ENCODE measurements at regions not wholly inside any gene's neighbourhood (a gene's known extent, or its start where the extent isn't known, plus 50 kb on each side); places are given as distances from the start of the nearest gene placed in this dataset.

- Mint-ChIP-seq H3K4me3 (no peak overlapping the region), H3K4me1 (no peaks in the 10 kb centered on the region), H3K27me3 (ENCODE audit: low read depth in 2 of 2) (no peaks in the 10 kb centered on the region), H3K9me3 (peaks cover 20 to 22% of the 10 kb centered on the region in 2 donors), H3K27ac (no peak overlapping the region), H3K36me3 (no peaks in the 10 kb centered on the region)
- DNase-seq, result no peak
- 92% methylated on average over 8 of the region's 8 CpGs for WGBS (ENCODE audit: insufficient coverage)
- intact Hi-C loops (cut with micrococcal nuclease), result no loop called here
- no peaks in the 10 kb centered on the region for H3K36me3 ChIP-seq (ENCODE audit: control insufficient read depth, insufficient read depth, low read length)
- no peak overlapping the region for H3K27ac ChIP-seq (ENCODE audit: low read length)
- H3K9me3 ChIP-seq (ENCODE audit: control insufficient read depth, insufficient read depth, low read length), result no peaks in the 10 kb centered on the region
- no peaks in the 10 kb centered on the region for H3K4me1 ChIP-seq (ENCODE audit: control insufficient read depth, insufficient read depth, low read length)
- no peak for ATAC-seq
- no peaks in the 10 kb centered on the region for H3K27me3 ChIP-seq (ENCODE audit: control insufficient read depth, insufficient read depth, low read length)
- TF ChIP-seq CTCF (IDR thresholded peaks at IDR 0.05), result no peak
- no peak overlapping the region for H3K4me3 ChIP-seq (ENCODE audit: low read length)
Measured at GRCh38 chr6:97958134-97958533, 675.1 kb upstream of the MMS22L start.

DNA sequence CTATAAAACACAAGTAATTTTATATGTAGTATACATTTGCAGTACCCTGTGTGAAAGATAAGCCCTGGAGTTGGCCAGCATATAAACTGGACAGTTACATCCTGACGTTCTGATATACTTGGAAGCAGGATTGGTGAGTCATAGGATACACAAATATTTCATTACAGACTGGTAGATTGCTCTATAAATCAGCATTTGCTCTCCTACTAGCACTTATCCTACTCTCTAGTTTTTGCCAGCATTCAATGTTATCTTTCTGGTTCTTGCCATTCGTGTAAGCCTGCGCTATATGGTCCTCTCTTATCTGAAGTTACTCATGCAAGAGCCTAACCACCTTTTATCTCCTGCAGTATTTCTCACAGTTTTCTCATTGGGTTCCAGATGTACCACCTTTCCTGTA, 680.2 kb upstream of the MMS22L start:
- intact Hi-C loops (cut with micrococcal nuclease), result no loop called here
- Histone ChIP-seq H3K4me1 (ENCODE audit: control insufficient read depth, insufficient read depth, low read length) (no peaks in the 10 kb centered on the region), H3K4me3 (ENCODE audit: low read length) (no peak overlapping the region), H3K9me3 (ENCODE audit: control insufficient read depth, insufficient read depth, low read length) (no peaks in the 10 kb centered on the region), H3K27me3 (ENCODE audit: control insufficient read depth, insufficient read depth, low read length) (no peaks in the 10 kb centered on the region), H3K27ac (ENCODE audit: low read length) (no peak overlapping the region), H3K36me3 (ENCODE audit: control insufficient read depth, insufficient read depth, low read length) (no peaks in the 10 kb centered on the region)
- no peak for ATAC-seq
- H3K27me3 Mint-ChIP-seq (ENCODE audit: low read depth in 2 of 2), result no peaks in the 10 kb centered on the region
- H3K4me1 Mint-ChIP-seq, result no peaks in the 10 kb centered on the region
- H3K36me3 Mint-ChIP-seq, result no peaks in the 10 kb centered on the region
- peaks cover 15 to 23% of the 10 kb centered on the region in 2 donors for H3K9me3 Mint-ChIP-seq
- no peak overlapping the region for H3K4me3 Mint-ChIP-seq
- no peak overlapping the region for H3K27ac Mint-ChIP-seq
- no peak for DNase-seq
- WGBS (ENCODE audit: insufficient coverage), result 90% methylated on average over 3 of the region's 3 CpGs
- no peak for TF ChIP-seq CTCF (IDR thresholded peaks at IDR 0.05)

DNA sequence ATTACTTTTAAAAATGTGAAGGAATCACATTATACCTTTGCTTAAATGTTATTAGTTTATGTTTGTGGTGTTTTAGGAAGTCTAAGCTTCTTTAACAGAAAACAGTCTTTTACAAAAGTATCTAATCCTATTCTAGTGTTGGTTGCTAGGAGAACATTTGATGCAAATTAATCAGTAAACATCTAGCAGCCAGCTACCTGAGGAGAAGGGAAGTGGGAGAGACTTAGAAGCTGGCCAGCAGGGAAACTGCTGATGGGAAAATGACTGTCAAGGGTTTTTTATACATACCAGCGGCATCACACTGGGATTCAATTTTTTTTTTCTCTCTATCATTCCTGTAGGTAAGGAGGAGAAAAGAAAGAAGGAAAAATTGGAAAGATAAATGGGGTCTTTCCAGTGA, 686.0 kb upstream of the MMS22L start:
- H3K36me3 Mint-ChIP-seq, result no peaks in the 10 kb centered on the region
- no peak for ATAC-seq
- H3K27ac ChIP-seq (ENCODE audit: low read length), result no peak overlapping the region
- no peaks in the 10 kb centered on the region for H3K9me3 ChIP-seq (ENCODE audit: control insufficient read depth, insufficient read depth, low read length)
- no peak overlapping the region for H3K27ac Mint-ChIP-seq
- H3K36me3 ChIP-seq (ENCODE audit: control insufficient read depth, insufficient read depth, low read length), result no peaks in the 10 kb centered on the region
- H3K4me1 ChIP-seq (ENCODE audit: control insufficient read depth, insufficient read depth, low read length), result no peaks in the 10 kb centered on the region
- no peaks in the 10 kb centered on the region for H3K4me1 Mint-ChIP-seq
- H3K4me3 Mint-ChIP-seq, result no peak overlapping the region
- no peak for TF ChIP-seq CTCF (IDR thresholded peaks at IDR 0.05)
- no CpG with 5 or more reads among the region's 1 CpG for WGBS (ENCODE audit: insufficient coverage)
- H3K9me3 Mint-ChIP-seq, result peaks cover 12 to 16% of the 10 kb centered on the region in 2 donors
- no peaks in the 10 kb centered on the region for H3K27me3 ChIP-seq (ENCODE audit: control insufficient read depth, insufficient read depth, low read length)
- no peak for DNase-seq
- intact Hi-C loops (cut with micrococcal nuclease), result no loop called here
- no peak overlapping the region for H3K4me3 ChIP-seq (ENCODE audit: low read length)
- H3K27me3 Mint-ChIP-seq (ENCODE audit: low read depth in 2 of 2), result no peaks in the 10 kb centered on the region

- Histone ChIP-seq H3K36me3 (ENCODE audit: control insufficient read depth, insufficient read depth, low read length) (no peaks in the 10 kb centered on the region), H3K27me3 (ENCODE audit: control insufficient read depth, insufficient read depth, low read length) (no peaks in the 10 kb centered on the region), H3K9me3 (ENCODE audit: control insufficient read depth, insufficient read depth, low read length) (no peaks in the 10 kb centered on the region), H3K4me1 (ENCODE audit: control insufficient read depth, insufficient read depth, low read length) (no peaks in the 10 kb centered on the region), H3K27ac (ENCODE audit: low read length) (no peak overlapping the region), H3K4me3 (ENCODE audit: low read length) (no peak overlapping the region)
- intact Hi-C loops (cut with micrococcal nuclease), result no loop called here
- Mint-ChIP-seq H3K36me3 (no peaks in the 10 kb centered on the region), H3K4me3 (no peak overlapping the region), H3K9me3 (peaks cover 9 to 14% of the 10 kb centered on the region in 2 donors), H3K27ac (no peak overlapping the region), H3K27me3 (ENCODE audit: low read depth in 2 of 2) (no peaks in the 10 kb centered on the region), H3K4me1 (no peaks in the 10 kb centered on the region)
- TF ChIP-seq CTCF (IDR thresholded peaks at IDR 0.05), result no peak
- 82% methylated on average over 2 of the region's 2 CpGs for WGBS (ENCODE audit: insufficient coverage)
- DNase-seq (no peak), ATAC-seq (no peak)
Measured at GRCh38 chr6:97977084-97977483, 694.1 kb upstream of the MMS22L start.

Measured in natural killer cell (primary cell).